Right lobe of liver (tissue), 4 donors: ENCODE measurements at regions not wholly inside any gene's neighbourhood (a gene's known extent, or its start where the extent isn't known, plus 50 kb on each side); places are given as distances from the start of the nearest gene placed in this dataset.

Source experiments
- POLR2A ChIP-seq: fragments of 450-650 bp; IDR thresholded peaks from one replicate; pipeline ENCODE4 v1.6.1; 2017; ENCODE audit warnings: antibody characterized with exemption, mild to moderate bottlenecking
- TF ChIP-seq, protein P1 (sequence below), 4 donors: fragments of 200-600 bp in 3 of 4; fragments of 450-650 bp in 1 of 4; IDR thresholded peaks; one replicate each; pipeline versions ENCODE4 v1.5.1 to v1.8.0; 2016 to 2022; ENCODE audit warnings: antibody characterized with exemption in 4 of 4, mild to moderate bottlenecking in 2 of 4
- donor health status: DM: no; HTN: no; CAD: no.
- donor health status: DM: no; HTN: no; CAD: no.
- donor health status: DM: no; HTN: yes; CAD: no.

DNA sequence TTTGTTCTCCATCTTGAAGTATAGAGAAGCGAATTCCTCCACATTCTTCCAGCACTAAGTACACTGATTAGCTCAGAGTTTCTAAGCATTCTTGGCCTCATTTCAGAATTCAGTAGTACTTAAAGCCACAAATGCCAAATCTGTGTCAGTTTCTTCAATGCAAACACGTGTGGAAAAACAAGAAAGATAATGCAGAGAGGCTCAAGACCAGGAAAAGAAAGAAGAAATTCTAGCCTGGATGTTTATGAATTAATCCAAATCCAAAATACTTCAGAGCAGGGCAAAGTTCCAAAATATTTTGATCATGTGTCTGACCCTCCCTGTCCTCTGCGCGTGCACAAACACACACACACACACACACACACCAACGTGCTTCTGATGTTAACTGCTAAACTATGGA, 457.6 kb downstream of the SLCO4C1 start:
- TF ChIP-seq, protein P1, sequence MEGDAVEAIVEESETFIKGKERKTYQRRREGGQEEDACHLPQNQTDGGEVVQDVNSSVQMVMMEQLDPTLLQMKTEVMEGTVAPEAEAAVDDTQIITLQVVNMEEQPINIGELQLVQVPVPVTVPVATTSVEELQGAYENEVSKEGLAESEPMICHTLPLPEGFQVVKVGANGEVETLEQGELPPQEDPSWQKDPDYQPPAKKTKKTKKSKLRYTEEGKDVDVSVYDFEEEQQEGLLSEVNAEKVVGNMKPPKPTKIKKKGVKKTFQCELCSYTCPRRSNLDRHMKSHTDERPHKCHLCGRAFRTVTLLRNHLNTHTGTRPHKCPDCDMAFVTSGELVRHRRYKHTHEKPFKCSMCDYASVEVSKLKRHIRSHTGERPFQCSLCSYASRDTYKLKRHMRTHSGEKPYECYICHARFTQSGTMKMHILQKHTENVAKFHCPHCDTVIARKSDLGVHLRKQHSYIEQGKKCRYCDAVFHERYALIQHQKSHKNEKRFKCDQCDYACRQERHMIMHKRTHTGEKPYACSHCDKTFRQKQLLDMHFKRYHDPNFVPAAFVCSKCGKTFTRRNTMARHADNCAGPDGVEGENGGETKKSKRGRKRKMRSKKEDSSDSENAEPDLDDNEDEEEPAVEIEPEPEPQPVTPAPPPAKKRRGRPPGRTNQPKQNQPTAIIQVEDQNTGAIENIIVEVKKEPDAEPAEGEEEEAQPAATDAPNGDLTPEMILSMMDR (IDR thresholded peaks at IDR 0.05) = no peak
- TF ChIP-seq POLR2A = no peak
